Stimulated activated CD4-positive, alpha-beta T cell treated with anti-CD3 and anti-CD28 coated beads, Interleukin-4, amount 100 ng/mL, for 24 hours (primary cell): ENCODE measurements at regions not wholly inside any gene's neighbourhood (a gene's known extent, or its start where the extent isn't known, plus 50 kb on each side); places are given as distances from the start of the nearest gene placed in this dataset.
A peak's percentile ranks its signal among the peaks of the same experiment; 100 is the strongest.
"Not testable (repeated sequence)": the region's sequence is repeated elsewhere in the genome, so short reads cannot be mapped to it uniquely, and the experiment has no call there.

Experiments used
- DNase-seq: peaks from one replicate; pipeline ENCODE4 v3.0.0-alpha.2; 2020

DNA sequence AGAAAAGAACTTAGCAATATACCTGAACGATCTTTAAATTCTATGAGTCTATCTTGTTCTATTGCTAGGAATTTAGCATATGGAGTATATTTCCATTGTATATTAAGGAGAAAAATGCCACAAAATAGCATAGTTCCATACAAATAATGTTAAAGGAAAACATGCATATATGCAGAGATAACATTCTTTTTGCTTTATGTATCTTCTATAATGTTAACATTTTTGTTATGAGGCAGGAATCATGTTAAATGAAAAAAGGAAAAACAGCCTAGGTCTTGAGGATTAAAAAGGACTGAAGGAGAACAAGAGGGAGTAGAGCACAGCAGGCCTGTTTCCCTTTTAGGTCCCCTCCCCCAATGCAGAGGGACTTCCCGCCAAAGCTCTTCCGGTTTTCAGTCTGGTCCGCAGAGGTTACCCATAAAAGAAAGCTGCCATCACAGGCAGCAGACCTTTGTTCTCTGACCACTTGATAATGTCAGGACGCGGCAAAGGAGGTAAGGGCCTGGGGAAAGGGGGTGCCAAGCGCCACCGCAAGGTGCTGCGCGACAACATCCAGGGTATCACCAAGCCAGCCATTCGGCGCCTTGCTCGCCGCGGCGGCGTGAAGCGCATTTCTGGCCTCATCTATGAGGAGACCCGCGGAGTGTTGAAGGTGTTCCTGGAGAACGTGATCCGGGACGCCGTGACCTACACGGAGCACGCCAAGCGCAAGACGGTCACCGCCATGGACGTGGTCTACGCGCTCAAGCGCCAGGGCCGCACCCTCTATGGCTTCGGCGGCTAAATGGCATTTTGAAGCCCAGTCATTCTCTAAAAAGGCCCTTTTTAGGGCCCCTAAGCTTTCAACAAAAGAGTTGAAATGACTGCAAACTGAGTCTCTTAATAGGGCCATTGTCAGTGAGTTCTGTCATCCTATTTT lies 108.4 kb upstream of the PRSS16 start:
- peak; percentile 71 for DNase-seq

- DNase-seq, result no peak
Observed at GRCh38 chr6:27139756-27140579, 107.5 kb upstream of the PRSS16 start.

GRCh38 chr6:27140999-27141528 lies 106.4 kb upstream of the PRSS16 start:
- no peak for DNase-seq

DNA sequence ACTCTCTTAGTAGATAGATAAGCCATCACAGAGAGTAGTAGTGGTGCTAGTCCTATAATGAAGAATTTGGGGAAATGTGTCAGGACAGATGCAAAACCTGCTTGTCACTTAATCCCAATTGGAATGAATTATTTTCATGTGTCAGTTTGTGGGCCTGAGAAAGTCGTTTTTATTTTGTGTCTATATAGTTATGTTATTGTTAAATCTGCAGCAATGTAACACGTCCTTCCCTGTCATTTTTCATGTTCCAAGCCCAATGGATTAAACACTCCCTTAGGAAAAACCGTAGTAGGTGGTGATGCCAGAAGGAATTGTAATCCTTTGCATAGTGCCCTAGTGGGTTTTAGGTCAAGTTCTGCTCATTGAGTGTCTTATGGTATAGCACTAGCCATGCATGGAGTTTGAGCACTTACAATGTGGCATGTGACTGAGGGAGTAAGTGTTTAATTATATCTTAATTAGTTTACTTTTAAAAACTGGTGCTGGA lies 105.9 kb upstream of the PRSS16 start:
- DNase-seq, result no peak

DNA sequence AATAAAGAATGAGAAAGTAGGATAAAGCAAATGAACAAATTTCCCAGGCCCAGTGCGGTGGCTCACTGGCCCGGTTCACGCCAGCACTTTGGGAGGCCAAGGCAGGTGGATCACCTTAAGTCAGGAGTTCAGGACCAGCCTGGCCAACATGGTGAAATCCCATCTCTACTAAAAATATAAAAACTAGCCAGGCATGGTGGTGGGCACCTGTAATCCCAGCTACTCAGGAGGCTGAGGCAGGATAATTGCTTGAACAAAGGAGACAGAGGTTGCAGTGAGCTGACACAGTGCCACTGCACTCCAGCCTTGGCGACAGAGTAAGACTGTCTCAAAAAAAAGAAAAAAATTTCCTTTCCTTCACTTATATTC lies 104.5 kb upstream of the PRSS16 start:
- not testable (repeated sequence) for DNase-seq

GRCh38 chr6:27143474-27144026 lies 104.0 kb upstream of the PRSS16 start:
- DNase-seq, result no peak

DNA sequence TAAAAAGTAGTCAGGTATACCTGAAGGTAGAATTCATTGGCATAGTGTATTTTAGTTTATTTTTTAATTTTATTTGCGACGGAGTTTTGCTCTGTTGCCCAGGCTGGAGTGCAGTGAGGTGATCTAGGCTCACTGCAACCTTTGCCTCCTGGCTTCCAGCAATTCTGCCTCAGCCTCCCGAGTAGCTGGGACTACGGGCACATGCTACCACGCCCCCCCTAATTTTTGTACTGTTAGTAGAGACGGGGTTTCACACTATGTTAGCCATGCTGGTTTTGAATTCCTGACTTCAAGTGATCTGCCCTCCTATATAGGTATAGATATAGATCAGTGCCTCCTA lies 102.8 kb upstream of the PRSS16 start:
- no peak for DNase-seq

DNA sequence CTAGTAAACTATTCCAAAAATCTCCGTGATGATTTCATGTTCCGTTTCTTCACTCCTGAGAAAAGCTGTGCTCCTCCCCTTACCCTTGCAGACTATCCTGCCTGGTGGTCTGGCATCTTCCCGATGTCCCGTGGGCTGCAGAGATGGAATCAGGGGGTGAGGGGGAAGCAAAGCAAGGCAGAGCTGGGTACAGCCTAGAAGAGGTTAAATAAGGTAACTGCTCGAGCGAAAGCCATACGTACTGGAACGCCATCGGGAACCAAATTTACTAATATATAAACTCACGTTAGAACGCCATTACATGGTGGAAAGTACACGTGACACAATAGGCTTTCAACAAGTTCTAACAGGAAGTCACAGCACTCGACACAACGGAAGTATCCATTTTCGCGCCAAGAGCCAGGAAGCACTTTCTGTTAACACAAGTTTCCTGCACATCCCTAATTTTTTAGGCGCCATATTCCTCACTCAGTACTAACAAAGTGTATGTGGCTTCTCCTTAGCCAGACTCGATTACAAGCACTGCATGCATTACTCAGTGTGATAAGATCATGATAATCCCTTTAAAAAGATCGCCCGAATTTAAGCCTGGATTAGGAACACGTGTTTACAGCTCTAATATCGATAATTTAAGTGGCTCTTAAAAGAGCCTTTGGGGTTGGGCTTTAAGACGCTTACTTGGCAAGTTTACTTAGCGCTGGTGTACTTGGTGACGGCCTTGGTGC lies 101.6 kb upstream of the PRSS16 start:
- peak; percentile 78 for DNase-seq

- not testable (repeated sequence) for DNase-seq
Observed at GRCh38 chr6:27146456-27146705, 101.1 kb upstream of the PRSS16 start.

GRCh38 chr6:27146706-27147505 lies 100.6 kb upstream of the PRSS16 start:
- DNase-seq, result peak; percentile 81

- DNase-seq, result no peak
Observed at GRCh38 chr6:27148404-27148795, 99.1 kb upstream of the PRSS16 start.

GRCh38 chr6:27149150-27149549 lies 98.4 kb upstream of the PRSS16 start:
- DNase-seq, result no peak

DNA sequence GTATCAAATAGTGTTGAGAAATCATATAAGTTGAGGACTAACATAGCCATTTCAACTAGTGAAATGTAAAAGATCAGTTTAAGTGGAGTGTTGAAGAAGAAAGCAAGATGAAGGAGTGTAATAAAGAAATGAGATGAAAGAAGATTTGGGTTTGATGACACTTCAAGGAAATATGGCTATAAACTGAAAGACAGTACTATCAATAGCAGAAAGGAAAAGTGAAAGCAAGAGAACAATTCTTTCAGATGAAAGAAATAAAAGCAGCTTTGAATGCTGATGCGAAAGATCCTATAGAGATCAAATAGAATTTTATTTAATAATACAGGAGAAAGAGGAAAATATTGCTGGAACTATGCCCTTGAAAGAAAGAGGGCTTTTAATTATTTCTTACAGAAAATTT lies 92.8 kb upstream of the PRSS16 start:
- DNase-seq, result no peak

DNA sequence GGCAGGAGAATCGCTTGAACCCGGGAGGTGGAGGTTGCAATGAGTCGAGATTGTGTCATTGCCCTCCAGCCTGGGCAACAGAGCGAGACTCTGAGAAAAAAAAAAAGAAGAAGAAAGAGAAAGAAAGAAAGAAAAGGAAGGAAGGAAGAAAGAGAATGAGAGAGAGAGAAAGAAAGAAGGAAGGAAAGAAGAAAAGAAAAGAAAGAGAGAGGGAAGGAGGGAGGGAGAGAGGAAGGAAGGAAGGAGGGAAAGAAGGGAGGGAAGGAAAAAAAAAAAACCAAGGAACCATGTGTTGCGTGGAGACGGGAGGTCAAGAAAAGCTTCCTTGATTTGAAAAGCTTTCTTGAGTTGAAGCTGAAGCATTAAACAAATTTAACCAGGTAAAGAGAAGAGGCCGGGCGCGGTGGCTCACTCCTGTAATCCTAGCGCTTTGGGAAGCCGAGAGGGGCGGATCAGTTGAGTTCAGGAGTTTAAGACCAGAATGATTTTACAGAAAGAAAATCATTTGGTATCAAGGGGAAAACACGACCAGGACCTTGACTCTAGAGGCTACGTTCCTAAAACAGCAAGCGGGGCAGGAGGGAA lies 90.5 kb upstream of the PRSS16 start:
- DNase-seq, result no peak

DNA sequence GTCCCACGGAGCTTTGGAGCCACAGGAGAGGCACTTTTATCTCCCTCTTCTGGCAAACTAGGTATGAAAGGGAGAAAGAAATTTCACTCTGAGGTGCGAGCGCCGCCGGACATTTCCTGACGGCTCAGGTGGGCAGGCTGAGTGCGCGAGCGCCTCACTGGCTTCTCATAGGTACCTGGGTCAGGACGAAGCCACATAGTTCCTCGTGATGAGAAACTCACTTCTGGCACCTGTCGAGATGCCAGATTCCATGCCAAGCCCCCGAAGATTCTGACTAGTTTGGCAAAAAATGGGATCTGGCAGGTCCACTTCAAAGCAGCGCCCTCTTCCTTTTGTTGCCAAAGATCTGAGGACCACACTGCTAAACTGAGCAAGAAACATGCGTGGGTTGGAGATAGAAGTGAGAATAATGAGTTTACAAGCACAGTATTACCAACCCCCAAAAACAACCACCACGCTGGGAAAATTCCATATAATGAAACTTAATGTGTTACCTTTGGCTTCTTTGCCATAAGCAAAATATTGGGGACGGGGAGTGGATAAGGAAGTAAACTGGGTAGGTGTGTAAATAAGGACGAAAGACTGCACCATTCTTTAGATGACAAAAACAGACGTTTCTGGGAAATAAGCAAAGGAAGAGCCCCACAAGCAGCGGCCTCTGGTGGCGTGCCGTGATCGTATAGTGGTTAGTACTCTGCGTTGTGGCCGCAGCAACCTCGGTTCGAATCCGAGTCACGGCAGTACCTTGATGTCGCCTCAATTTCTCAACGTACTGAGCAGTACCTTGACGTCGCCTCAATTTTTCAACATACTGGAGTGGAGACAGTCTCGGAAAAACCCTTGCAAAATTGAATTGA lies 89.8 kb upstream of the PRSS16 start:
- peak; percentile 86 for DNase-seq

DNA sequence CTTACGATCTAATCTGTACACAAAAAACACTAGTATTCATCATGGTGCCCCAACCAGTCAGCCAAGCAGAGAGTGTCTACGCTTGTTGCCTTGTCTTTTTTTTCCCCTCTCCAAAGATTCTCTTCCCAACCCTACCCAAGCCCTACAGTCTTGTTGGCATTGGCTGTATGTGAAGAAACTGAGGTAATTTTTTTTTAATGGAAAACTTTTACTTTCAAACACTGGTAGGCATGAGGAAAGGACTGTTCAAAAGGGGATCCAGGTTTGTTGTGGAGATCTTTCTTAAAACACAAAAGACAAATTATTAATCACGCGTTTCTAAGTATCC lies 89.2 kb upstream of the PRSS16 start:
- DNase-seq, result no peak

DNA sequence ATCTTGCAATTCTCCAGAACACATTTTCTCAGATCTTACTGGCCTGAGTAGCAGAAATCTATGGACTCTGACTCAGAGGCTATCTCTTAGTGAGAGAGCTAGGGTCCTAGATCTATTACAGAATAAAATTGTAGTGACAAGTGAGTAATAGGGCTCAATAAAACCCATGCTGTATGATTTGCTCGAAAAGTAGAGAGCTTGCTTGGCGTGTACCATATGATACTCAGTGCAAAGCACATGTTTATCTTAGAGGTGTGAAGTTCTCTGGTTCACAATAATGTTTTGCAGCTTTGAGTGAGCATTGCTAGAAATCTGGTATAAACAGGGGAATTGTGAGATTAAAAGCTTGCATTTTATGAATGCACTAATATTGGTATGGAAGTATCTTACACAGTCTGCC lies 87.8 kb upstream of the PRSS16 start:
- no peak for DNase-seq

DNA sequence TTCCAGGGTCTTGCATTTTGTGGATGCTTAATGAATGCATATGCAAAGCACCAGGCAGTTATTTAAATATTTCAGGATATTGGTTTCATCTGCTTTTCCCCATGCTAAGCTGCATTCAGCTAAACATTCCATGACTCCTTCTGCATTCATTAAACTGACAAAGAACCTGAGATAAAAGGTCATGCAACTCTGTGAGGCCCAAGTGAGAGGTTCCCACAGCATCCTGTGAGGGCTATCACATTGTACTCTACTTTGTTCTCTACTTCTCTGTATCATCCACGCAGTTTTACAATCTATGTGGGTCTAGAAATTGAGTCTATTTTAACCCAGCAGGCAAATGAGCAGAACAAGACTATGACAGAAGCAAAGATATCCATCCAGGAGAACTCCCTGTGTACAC lies 86.4 kb upstream of the PRSS16 start:
- DNase-seq, result no peak

DNA sequence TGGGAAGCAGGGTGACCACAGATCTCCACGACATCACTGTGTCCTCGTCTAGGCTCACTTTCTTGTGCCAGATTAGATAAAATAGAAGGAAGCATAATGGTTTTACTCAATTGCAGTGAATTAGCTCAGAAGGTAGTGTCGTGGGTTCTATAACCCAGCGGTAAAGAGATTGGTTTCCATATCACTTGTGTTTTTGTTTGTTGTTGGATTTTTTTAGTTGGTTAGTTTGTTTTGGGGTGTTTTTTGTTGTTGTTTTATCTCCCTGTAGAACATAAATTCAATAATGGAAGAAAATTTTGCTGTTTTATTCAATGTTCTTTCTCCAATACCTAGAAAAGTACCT lies 85.9 kb upstream of the PRSS16 start:
- no peak for DNase-seq

GRCh38 chr6:27161946-27162603 lies 85.4 kb upstream of the PRSS16 start:
- peak; percentile 37 for DNase-seq

DNA sequence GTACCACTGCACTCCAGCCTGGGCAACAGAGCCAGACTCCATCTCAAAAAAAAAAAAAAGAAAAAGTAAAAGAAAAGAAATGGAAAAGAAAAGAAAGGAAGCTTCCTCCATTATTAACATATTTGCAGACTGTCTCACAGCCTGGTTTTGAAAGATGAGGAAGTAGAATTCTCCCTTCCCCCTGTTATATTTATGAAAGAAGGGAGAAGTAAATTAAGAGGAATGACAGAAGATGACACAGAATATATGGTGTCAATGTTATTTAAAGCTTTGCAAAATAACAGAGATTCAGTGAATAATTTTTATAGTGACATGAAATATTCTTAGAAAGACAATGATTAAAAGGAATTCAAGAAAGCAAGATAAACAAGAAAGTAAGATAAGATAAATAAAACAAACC lies 83.7 kb upstream of the PRSS16 start:
- DNase-seq, result no peak
